ENCODE measurements at regions not wholly inside any gene's neighbourhood (a gene's known extent, or its start where the extent isn't known, plus 50 kb on each side); places are given as distances from the start of the nearest gene placed in this dataset.
"Not testable (repeated sequence)": the region's sequence is repeated elsewhere in the genome, so short reads cannot be mapped to it uniquely, and the experiment has no call there.

DNA sequence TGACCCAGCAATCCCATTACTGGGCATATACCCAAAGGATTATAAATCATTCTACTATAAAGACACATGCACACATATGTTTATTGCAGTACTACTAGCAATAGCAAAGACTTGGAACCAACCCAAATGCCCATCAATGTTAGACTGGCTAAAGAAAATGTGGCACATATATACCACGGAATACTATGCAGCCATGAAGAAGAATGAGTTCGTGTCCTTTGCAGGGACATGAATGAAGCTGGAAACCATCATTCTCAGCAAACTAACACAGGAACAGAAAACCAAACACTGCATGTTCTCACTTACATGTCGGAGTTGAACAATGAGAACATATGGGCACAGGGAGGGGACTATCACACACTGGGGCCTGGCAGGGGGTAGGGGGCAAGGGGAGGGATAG is 183.0 kb downstream of the HACE1 start:
- DNase-seq, result not testable (repeated sequence)

DNA sequence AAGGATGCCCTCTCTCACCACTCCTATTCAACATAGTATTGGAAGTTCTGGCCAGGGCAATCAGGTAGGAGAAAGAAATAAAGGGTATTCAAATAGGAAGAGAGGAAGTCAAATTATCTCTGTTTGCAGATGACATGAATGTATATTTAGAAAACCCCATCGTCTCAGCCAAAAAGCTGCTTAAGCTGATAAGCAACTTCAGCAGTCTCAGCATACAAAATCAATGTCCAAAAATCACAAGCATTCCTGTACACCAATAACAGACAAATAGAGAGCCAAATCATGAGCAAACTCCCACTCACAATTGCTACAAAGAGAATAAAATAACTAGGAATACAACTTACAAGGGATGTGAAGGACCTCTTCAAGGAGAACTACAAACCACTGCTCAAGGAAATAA is 184.6 kb downstream of the HACE1 start:
- not testable (repeated sequence) for DNase-seq

GRCh38 chr6:104673078-104673477 is 186.6 kb downstream of the HACE1 start:
- DNase-seq, result not testable (repeated sequence)

GRCh38 chr6:104671591-104671891 is 188.2 kb downstream of the HACE1 start:
- DNase-seq, result not testable (repeated sequence)

DNA sequence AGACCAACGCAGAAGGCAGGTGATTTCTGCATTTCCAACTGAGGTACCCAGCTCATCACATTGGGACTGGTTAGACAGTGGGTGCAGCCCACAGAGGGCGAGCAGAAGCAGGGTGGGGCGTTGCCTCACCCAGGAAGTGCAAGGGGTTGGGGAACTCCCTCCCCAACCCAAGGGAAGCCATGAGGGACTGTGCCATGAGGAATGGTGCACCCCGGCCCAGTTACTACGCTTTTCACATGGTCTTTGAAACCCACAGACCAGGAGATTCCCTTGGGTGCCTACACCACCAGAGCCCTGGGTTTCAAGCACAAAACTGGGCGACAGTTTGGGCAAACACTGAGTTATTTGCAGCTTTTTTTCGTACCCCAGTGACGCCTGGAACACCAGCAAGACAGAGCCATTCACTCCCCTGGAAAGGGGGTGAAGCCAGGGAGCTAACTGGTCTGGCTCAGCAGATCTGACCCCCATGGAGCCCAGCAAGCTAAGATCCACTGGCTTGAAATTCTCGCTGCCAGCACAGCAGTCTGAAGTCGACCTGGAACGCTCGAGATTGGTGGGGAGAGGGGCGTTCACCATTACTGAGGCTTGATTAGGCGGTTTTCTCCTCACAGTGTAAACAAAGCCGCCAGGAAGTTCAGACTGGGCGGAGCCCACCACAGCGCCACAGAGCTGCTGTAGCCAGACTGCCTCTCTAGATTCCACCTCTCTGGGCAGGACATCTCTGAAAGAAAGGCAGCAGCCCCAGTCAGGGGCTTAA is 188.7 kb downstream of the HACE1 start:
- not testable (repeated sequence) for DNase-seq

DNA sequence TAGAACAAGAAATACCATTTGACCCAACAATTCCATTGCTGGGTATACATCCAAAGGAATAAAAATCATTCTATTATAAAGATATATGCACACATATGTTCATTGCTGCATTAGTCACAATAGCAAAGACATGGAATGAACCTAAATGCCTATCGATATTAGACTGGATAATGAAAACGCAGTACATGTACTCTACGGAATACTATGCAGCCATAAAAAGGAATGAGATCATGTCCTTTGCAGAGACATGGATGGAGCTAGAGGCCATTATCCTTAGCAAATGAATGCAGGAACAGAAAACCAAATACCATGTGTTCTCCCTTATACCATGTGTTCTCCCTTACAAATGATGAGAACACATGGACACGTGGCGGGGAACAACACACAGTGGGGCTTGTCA is 190.2 kb downstream of the HACE1 start:
- no peak for DNase-seq

DNA sequence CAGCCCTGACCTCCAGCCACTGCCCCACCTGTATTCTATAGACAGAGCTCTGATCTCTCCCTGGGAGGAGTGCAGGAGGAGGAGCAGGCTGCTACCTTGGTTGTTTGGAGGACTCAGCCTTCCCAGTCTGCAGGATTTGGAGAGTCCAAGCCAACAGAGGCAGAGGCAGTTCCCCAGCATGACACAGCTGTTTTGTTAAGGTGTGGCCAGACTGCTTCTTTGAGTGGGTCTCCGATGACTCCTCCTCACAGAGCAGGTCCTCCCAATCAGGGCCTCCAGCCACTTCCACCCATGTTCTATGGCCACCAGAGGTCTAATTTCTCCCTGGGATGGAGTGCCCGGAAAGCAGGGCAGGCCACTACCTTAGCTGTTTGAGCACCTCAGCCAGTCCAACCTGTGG is 203.5 kb downstream of the HACE1 start:
- DNase-seq, result no peak

DNA sequence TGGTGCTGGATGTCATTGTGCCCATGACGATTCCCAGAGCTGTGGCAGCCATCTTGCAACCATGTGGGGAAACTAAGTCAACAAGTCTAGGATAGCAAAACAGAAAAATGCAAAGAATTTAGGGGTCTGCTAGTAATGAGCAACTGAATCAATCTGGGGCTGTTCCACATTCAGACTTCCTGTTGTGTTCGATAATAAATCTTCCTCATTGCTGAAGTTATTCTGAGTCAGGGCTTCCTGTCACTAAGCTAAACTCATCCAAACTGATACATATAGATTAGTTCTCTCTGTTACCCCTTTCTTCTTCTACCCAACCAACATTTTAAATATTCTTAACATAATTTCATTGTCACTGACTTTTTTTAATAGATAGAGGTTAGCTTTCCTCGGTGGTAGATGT is 205.9 kb downstream of the HACE1 start:
- DNase-seq, result no peak

DNA sequence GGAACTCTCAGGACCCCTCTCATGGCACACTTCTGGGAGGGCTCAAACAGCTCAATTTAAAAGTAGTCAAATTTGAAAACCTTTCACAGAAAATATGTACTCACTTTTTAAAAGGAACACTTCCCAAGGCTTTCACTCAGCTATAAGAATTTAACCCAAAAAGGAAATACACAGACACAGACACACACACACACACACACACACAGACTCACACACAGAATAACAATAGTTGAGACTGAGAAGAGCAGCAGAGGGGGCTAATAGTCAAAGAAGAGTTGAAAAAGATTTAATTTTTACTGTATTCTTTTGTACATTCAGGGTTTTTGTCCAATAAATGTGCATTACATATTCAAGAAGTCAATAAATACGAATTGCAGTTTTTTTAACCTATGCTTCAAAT is 211.4 kb downstream of the HACE1 start:
- no peak for DNase-seq

DNA sequence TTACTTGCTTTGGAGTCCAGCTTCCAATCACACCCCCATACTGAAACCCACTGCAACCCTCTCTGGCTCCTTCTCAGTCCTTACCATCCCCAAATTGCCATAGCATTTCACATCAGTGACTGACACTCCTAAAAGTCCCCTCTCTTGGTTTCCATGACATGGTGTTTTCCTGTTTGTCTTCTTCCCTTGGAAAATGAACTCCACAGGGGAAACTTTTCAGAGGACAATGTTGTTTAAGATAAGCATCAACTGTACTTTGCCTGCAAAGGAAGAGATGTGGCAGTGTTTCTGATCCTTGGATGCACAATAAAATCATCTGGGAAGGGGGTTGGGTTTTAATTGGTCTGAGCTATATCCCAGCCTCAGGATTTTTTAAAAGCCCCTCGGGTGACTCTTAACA is 214.9 kb downstream of the HACE1 start:
- DNase-seq, result no peak

DNA sequence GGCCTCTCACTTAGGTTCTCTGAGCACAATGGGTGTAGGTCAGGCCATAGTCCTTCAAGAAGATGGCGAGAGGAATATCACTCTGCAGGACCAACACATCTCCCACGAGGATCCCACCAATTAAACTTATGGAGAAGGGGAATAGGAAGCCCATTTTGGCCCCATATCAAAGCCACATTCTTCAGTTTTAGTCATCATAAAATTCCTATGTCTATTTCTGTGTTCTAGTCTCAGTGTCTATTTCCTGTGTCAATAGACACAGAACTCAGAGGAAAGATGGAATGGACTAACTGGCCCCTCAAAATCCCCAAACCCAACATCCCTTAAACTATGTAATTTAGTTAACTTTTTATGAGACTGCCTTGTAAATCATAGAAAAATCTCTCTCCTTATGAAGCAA is 216.8 kb downstream of the HACE1 start:
- no peak for DNase-seq

GRCh38 chr6:104640761-104641160 is 219.0 kb downstream of the HACE1 start:
- DNase-seq, result no peak

DNA sequence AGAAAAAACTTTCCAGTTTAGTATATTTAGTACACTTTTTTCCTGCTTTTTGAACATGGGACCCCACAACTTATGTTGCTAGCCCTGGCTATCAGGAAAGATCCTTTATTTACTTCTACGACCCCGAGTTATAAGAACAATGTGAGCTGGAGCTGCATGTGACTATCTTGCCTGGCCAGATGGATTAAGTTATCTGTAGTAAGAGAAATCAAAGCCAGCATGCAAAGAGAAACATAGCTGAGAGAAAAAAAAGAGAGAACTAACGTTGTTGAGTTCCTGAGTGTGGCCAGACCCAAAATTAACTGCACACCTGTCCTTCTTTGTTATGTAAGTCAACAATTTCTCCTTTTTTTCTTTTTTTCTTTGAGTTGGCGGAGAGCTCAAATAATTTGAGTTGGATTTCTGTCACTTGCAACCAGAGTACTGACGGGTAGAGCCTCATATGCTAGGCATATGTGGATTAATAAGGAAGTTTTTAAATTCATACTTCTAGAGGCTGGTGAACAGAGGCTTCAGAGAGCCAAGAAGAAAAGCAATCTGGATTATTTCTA is 219.5 kb downstream of the HACE1 start:
- DNase-seq, result no peak

DNA sequence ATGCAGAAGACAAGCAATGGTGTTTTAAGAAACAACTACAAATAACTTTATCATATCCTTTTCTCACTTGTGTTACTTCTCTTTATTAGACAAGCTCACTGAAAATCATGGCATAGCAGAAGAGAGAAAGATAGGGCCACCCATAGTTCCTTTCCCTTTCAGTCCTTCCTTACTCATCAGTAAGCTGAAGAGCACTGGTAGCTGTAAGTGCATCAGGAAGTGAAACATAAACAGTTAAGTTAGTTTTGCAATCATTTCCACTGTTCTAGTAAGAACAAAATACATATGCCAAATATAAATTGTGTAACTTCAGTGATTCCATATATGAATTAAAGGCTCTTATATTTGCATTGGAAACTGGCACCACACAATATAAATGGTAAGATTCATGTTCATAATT is 220.1 kb downstream of the HACE1 start:
- no peak for DNase-seq

- DNase-seq, result no peak
Observed at GRCh38 chr6:104638841-104639290, 220.9 kb downstream of the HACE1 start.

GRCh38 chr6:104633125-104633524 is 226.6 kb downstream of the HACE1 start:
- no peak for DNase-seq

DNA sequence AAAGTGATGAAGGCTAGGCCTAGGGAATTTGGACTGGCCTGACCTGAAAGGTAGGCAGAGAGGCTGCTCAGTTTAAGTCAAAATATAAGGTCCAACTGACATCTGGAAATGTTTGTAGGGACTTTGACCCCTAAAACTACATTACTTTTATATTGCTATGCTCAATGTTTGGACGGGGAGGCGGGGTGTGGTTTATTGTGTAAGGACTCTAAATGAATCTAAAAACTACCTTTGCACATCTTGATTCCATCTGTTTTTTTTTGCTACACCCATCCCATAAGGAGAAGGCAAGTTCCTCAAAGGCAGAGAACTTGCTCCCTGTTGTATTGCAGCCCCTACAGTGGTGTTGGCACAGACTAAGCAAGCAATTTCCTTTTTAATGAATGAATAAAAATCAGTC is 227.1 kb downstream of the HACE1 start:
- DNase-seq, result no peak

DNA sequence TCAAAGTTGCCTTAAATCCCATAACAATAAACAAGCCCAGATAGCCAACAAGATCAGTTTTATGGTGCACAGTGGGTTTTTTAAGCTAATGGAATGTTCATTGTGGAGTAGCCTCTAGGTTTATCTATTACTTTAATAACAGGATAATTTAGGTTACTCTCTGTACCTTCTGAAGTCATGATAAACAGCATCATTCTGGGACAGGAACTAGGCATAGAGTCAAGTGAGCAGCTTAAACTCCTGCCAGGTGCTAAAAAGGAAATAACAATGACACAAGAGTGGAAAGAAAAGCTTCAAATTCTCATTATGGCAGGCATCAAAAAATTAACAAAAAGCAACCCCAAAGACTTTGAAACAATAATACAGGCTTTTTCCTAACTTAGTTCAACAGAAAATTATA is 228.8 kb downstream of the HACE1 start:
- DNase-seq, result no peak

DNA sequence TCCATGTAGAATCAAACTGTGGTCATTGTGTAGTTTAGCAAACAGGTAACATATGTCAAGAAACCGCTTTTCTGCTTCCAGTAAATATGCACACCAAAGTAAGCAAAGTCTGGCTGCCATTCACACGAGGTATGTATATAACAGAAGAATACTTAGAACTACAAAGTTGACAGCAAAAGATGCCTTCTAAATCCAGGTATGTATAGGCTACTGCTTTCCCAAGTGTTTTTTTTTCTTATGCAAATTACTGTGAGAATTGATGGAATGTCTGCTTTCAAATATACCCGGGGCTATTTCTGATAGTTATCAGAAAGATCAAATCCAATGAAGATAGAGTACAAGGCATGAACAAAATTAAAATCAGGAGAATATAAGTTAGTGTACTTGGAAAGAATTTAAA is 229.2 kb downstream of the HACE1 start:
- DNase-seq, result no peak

- DNase-seq, result no peak
Observed at GRCh38 chr6:104629826-104630225, 229.9 kb downstream of the HACE1 start.

DNA sequence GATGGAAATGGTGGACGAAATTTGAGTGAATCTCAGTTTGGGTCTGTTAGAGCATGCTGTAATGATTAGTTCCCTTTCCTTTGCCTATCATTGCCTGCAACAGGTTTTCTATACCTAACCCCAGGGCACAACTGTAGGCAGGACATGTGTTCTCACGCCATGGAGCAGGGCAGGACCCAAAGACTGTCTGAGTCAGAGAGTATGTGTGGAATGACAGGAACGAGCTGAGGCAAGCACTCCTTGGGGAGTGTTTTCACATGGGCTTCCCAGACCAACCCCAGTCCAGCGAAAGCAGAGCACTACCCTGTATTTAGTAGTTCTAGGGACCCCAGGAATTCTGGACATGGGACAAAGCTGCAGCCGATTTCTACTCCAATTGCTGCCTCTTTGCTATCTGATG is 234.2 kb downstream of the HACE1 start:
- DNase-seq, result no peak

DNA sequence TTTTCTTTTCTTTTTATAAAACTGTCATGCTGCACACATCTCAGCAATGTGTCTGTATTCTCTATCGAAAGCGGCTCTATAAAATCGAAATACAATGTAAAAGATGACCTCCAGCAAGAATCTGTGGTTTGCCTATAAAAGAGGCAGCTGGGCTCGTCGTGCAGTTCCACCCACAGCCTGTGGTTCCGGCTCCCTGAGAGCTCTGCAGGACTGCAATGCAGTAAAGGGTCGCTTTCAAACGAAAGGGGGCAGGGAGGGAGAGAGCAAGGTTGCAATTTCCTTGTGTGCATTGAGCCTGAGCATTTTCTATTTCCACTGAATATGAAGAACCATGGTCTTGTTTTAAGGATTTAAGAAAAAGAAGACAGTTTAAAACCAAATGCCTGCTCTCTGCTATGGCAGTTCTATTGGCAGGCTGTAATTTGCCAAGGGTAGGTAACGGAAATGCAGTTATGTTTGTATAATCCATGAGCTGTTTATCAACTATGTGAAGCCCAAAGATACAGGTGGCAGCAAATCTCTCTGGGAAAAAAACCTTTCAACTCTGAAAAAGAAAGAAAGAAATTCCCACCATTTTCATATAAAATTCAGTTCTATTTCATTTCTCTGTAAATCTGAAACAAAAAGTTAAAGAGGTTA is 236.5 kb downstream of the HACE1 start:
- DNase-seq, result no peak

GRCh38 chr6:104621396-104621795 is 238.3 kb downstream of the HACE1 start:
- no peak for DNase-seq

- DNase-seq, result no peak
Observed at GRCh38 chr6:104617591-104617990, 242.1 kb downstream of the HACE1 start.

GRCh38 chr6:104614394-104614793 is 245.3 kb downstream of the HACE1 start:
- no peak for DNase-seq
